ENCODE measurements at regions not wholly inside any gene's neighbourhood (a gene's known extent, or its start where the extent isn't known, plus 50 kb on each side); places are given as distances from the start of the nearest gene placed in this dataset.

DNA sequence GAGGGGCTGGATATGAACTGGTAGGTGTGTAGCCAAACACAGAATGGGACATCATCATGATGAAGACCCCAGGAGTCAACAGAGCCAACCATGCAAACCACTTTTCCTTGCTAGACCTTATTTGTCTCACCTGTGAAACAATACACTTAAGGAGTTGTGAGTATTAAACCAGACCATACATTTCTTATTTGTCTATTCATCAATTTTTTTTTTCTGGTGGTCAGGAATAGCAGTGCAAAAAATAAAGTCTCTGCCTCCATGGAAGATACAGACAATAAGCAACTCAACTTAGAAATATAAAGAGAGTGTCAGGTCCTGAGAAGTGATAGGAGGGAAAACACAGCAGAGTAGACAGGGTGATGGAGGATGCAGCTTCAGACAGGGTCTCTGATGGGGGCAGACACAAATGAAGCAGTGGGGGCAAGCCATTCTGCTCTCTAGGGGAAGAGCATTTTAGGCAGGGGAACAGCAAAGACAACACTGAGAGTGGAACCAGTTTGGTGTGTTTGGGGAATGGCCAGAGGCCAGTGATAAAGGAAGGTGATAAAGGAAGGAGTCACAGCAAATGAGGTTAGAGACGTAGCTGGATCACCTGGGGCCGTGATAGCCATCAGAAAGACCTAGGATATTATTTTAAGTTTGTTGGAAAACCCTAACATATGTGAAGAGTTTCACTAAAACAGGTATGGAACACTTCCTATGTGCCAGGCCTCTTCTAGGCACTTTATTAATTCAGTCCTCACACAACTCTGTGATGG is 256.2 kb downstream of the MAN2A1 start:
- no peak for DNase-seq

DNA sequence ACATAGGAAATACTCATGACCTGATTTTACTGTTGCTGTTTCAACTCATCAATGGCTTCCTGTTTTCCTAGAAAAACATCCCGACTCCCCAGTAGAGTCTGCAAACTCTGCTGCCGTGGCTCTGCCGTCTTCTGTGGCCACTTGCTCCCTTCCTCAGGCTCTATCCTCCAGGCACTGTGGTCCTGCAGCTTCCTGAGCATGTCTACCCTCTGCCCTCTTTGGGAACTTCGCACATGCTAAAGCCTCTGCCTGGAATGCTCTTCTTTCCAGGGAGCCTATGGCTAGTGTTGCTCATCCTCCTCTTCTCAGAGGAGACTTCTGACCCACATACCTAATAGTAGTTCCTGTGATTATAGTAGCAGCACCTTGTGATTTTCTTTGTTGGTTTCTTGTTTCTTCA is 256.9 kb downstream of the MAN2A1 start:
- DNase-seq: no peak

DNA sequence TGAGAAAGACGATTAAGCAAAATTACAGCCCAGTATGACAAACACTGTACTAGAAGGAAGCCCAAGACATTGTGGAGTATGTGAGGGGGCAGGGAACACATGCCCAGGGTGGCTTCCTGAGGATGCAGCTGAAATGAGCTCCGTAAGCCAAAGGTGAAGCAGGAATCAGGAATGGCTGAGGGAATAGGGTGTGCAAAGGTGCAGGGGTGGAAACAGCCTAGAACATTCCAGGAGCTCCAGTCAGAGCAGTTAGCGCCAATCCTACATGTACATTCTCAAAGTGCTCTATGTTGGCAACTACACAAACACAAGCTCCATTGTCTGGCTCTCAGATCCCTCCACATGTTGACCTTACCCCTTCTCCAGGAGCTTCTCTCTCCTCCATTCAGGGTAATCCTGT is 257.9 kb downstream of the MAN2A1 start:
- no peak for DNase-seq

DNA sequence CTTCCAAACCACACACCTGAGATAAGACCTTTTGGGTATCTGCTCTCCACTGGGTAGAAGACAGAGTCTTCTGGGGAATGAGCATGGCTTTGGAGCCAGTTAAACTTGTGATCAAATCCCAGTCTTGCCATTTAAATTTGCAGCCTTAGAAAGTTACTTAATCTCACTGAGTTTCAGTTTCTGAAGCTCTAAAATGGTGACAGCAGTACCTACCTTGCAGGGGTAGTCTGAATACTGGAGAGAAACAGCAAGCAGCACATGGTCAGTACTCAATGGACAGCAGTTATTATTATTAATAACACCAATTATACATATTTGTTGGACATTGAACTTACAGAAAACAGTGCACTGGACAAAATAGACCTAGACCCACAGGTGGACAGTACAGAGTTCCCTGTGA is 260.9 kb downstream of the MAN2A1 start:
- no peak for DNase-seq

DNA sequence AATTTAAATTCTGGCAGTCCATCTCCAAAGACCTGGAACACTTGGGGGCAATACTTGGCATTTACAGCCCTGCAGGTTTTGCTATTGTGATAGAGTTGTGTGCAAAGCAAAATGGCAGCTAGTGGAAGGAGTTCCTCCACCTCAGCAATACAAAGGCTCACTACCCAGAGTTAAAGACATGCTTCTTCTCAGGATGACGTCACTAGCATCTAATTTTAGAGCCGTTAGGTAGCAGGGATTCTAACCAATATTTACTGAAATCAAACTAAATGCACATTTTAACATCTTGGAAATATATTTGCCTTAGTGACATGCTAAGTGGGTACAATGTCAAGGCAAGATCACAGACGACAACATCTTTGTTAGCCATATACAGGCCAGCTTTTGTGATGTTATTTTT is 261.6 kb downstream of the MAN2A1 start:
- no peak for DNase-seq

DNA sequence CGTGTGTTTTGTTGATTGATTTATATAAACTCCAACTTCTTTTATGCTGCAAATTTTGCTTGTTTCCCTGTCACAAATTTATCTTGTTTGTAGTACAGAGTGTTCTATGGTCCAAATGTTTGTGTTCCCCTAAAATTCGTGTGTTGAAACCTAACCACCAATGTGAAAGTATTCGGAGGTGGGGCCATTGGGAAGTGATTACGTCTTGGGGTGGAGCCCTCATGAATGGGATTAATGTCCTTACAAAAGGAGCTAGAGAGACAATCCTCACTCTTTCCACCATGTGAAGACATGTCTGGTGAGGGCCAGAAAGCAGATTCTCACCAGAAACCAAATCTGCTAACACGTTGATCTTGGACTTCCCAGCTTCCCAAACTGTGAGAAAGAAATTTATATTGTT is 262.0 kb downstream of the MAN2A1 start:
- DNase-seq: no peak

DNA sequence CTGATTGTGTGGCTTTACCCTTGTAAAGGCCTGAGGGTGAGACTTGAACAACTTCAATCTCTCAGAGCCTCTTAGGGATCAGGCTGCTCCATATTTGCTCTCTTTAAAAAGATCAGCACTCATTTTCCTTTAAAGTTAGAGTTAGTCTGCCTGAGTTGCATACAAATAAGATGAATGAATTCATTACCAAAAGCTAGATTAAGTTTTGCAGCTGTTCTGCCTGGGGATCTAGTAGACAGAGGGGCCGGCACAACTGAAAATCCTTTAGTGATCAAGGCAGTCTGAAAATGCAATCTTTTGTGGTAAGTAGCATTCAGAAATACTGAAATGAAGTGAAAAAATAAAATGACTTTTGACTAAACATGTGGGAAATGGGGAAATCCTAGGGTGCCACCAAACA is 264.0 kb downstream of the MAN2A1 start:
- no peak for DNase-seq

DNA sequence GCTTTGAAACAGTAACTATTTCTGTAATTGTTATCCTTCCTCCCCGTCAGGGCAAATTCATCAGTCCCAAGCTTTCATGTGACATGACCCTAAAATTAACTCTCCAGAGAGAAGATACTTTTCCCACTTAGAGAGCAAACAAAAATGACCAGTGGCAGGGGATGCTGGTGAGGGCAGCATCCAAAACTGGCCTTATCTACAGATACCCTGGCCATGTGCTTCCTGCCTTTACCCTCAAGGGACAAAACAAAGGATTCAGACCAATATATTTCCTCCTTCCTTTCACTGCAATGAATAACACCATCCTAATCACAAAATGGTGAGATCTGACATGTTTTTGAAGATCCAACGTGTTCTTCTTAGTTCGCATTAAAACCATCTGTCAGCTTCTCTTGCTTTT is 267.2 kb downstream of the MAN2A1 start:
- DNase-seq: no peak

DNA sequence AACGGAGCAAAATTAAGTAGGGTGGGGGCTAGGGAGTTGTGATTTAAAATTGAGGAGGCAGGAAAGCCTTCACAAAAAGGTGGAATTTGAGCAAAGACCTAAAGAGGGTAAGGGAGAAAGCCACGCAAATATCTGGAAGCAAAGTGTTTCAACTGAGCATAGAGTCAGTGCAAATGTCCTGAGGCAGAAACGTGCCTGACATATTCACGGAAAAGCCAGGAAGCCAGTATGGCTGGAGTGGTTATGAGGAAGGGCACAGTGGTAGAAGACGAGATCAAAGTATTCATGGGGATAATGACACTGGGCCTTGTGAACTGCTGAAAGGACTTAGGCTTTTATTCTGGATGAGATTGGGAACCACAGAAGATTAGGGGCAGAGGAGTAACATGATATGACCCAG is 268.4 kb downstream of the MAN2A1 start:
- DNase-seq: no peak

DNA sequence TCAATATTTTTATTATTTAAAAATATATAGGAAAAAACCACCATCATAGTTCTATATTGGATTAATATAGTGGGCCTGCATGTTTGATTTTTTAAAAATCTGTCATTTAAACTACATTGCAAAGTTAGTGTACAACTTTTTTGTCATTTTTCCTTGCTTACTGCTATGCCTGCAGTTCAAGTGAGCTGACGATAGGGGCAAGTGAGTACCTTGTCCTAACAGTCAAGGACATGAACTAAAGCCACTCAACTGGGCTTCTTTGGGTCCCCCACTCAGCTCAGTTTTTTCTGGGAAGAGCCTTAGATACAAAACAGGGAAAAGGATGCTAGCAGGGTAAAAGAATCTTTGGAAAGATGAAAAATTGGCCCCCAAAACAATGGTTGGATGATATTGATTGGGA is 269.9 kb downstream of the MAN2A1 start:
- DNase-seq: no peak

DNA sequence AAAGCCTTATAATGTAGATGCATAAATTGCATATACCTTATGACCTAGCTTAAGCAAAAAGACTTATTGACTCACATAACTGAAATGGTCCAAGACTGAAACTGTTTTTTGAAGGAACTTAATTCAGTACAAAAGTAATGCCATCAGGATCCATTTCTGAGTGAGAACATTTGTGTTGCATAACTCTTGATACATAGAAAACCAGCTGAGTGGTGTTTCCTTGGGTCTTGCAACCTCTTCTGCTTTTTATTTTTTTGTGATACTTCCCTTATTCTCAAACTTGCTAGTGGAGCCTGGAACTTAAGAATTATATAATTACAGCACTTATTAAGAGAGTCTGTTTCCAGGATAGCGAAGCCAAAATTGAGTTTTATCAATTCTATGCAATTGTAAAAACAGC is 272.0 kb downstream of the MAN2A1 start:
- no peak for DNase-seq

DNA sequence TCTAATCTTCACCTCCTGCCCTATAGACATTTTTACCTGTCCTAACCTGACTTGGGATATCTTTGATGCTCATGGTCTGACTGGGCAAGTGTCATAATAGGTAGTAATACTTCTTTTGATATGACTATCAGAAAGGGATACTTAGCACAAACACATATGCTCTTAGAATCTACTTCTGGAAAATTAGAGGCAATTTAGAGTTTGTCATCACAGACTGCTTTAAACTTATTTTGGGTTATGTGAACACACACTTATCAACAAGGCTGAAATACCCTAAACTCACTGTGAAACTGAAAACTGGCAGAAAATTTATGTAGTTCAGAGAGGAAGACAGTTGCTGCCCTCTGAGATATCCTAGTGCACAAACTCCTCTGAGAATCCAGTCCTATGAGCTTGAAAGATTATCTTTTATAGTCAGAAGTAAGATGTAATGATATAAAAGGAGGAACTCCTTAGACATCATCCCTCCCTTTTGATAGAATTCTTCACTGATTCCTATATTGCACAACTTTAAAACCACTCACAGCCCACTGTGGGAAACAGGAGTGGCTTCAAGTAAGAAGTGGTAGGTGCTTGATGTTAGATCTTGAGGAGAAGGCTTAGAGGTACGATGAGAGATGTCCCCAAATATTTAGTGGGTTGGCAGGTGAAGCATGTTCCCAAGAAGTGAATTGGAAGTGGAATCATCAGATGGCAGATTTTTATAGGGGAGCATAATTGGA is 273.3 kb downstream of the MAN2A1 start:
- DNase-seq: no peak

DNA sequence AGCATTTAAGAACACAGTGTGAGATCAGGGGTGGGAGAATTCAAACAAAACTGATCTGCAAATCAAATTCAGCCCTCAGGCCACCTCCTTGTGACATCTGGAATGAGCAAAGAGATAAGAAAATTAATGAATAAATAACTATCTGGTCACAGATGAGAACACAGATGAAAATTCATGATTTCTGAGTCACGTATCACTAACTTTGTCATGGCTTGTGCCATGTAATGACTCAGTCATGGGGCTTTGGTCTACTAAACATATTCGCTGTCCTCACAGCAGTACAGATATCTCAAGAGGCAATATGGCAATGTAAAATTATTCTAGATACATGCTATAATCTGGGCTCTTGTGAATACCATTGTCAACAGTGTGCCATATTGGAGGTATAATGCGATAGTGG is 274.4 kb downstream of the MAN2A1 start:
- no peak for DNase-seq

DNA sequence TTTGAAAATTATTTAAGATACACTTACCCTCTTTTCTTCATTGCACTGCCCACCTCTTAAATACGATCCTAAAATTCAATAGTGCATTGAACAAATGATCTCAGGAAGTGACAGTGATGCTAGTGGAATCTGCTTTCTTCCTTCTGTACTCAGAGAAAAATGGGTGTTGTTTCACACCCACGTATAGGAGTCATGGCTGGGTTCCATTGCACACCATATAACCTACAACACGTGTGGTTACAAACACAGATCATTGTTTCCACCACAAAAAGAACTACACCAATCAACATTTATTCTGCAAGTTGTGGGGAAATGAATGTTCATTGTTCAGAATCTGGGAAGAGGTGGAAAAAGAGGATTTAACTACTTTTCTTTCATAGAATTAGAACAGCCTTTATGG is 275.9 kb downstream of the MAN2A1 start:
- DNase-seq: no peak

DNA sequence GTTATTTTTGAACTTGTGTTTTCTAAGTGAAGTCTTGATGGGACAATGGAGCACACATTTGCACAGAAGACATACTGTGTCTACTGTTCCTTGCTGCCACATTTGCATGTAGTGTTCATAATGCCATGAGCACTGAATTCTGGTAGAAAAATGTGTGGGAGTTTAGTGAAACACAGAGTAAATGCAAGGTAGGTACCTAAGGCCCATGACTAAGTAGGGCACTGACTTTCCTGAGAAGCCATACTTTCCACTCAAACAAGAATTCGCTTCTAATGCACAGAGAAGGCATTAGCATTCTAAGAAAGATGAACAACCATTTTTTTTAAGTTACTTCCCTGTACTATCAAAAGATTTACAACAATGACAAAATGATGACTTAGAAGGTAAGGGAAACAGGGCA is 282.2 kb downstream of the MAN2A1 start:
- no peak for DNase-seq

DNA sequence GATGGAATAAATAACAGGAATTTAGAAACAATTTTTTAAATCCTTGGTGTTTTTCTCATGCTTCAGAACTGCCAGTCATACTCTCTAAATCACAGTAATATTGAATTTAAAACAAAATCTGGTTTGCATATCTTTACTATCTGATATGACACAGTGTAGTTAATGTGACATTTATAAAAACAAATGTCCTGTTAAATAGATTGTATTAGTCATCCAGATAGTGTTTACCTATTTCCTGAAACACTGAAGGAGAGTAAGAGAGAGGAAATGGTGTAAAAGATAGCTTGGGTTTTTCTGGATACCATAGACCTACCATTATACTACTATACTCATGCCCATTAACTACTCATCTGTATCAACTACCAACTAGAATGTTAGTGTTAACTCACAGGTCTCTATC is 292.3 kb downstream of the MAN2A1 start:
- no peak for DNase-seq

DNA sequence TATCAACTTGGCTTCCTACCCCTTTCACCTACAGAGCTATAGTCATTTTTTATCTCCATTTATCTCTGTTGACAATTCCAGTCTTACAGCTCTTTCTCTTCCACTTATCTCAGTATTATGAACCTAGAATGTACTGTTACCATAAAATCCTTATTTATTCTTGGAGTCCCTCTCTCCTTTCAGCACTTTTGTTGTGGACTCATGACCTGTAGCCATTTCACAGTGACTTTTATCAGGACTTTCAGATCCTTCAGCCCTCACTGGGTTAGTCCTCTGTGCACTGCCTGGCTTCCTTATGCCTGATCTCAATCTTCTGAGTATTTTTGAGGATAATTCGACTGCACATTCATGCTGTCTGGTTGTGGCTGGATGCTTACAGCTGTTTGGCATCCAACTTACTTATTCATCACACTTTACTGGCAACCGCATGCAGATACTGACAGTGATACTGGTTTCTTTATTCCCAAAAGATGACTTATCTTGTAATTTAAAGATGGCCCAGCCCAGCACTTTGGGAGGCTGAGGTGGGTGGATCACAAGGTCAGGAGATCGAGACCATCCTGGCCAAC is 293.3 kb downstream of the MAN2A1 start:
- DNase-seq: no peak

DNA sequence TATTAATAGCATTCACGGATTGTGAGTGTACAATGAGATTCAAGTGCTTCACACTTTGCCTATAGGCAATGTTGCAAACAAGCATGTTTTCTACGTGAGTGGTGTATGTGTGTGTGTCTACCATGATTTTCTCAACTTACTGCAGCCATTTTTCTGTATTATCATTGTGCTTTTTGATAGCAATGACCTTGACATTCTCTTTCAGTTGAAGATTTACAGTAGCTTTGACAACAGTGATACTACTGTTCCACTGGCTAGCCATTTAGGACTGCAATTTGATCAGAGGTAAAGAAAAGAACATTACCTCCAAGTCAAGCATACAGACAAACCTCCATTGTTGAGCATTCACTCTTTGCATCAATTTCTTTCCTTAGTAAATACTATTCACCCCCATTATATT is 297.0 kb downstream of the MAN2A1 start:
- no peak for DNase-seq

DNA sequence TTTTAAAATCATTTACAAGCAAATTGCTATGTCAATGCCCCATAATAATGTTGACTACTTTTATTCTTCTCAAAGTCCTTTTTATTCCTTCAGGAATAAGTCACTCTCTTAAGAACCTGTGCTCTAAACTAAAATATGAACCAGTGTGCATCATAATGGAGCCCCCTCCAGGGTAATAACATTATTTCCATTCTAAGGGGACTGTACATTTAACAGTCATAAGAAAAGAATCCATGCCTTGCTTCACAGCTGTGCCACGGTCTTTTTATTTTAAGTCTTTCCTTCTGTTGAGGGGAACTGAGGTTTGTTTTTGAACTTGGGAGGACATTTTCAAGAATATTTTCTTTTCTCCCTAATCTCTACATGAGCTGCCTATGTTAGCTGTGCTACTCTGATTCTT is 297.6 kb downstream of the MAN2A1 start:
- DNase-seq: no peak

DNA sequence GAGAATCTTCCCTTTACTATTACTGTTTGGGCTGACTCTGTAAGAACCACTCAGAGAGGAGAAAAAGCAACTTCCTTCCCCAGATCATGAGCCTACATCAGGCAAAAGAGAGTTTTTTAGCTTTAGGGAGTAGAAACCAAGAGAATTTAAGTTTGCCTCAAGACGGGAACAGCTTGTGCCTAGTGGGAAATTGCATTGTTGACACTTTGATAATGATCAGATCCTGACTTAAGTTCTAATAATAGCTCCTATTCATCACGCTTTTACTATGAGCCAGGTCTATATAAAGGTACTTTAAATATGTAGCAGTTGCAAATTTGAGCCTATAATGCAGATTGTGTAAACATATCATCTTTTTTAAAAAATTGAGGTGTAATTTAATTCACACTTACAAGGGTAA is 298.2 kb downstream of the MAN2A1 start:
- DNase-seq: no peak

DNA sequence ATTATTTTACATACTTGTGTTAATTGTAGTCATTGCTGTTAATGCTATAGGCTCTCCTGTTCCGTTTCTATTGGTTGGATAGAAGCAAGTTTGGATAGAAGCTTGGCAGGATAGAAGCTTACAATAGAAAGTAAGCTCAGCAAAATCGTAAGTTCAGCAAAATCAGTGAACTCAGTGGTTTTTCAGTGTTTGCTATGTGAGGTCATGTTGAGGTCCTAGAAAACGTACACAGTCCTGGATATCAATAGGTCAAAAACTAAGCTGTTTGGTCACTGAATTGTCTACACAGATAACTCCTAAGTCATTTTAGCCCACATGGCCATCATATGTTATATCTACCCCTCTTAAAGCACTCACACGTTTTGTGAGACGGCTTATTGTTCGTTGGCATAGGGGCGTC is 299.4 kb downstream of the MAN2A1 start:
- DNase-seq: no peak

DNA sequence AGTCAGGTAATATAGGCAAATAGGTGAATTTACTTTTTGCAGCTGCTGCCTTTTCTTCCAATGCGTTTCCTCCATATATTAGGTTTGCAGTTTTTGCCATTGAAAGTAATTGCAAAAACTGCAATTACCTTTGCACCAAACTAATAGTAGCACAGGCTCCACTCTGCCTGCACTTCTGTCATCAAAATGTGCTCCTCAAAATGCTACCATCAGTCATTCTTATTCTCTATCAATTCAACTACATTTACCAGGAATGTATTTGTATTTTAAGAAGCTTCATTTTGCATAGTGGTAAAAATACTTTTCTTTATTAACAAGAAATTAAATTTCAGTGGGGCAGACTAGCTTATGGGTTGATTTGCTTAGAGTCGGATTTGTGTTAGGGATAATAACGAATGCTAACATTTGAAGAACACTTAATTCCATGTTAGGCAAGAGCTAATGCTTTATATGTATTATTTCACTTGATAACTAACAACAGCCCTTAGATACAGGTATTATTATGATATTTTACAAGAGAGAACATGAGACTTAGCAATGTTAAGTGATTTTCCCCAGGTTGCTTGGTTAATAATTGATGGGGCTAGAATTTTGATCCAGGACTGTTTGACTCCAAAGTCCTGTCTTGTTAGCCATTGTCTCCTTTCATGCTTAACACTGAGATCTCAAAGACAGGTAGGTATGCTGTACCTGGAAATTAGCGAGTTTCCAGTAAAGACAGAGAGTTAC is 300.4 kb downstream of the MAN2A1 start:
- no peak for DNase-seq

DNA sequence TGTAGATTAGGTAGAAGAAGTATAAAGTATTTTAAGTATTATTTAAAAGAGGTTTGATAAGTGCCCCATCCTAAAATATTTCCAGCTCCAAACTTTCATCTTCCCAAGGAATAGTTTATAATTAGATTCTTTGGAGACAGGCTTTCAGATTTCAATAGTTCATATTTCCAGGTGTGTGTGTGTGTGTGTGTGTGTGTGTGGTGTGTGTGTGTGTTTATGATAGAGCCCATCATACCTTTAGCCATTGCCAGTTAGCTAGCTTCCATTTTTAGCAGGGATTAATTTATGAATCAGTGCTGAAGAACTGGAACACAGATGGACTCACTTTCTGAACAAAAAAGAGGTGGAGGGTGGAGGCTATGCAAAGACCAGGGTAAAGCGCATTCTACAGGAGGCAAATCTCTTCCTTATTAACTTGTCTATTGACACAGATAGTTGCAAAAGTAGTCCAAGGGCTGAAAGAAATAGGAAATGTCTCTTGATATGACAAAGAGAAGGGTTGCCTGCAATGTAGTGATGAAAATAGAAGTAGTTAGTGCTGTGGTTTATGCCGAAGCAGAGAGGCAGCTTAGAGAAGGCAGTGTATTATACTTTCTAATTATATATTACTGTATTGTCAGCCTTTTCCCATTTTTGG is 301.1 kb downstream of the MAN2A1 start:
- DNase-seq: no peak

Data from NCI-H1092 (cell line).